ENCODE measurements at regions not wholly inside any gene's neighbourhood (a gene's known extent, or its start where the extent isn't known, plus 50 kb on each side); places are given as distances from the start of the nearest gene placed in this dataset.

DNA sequence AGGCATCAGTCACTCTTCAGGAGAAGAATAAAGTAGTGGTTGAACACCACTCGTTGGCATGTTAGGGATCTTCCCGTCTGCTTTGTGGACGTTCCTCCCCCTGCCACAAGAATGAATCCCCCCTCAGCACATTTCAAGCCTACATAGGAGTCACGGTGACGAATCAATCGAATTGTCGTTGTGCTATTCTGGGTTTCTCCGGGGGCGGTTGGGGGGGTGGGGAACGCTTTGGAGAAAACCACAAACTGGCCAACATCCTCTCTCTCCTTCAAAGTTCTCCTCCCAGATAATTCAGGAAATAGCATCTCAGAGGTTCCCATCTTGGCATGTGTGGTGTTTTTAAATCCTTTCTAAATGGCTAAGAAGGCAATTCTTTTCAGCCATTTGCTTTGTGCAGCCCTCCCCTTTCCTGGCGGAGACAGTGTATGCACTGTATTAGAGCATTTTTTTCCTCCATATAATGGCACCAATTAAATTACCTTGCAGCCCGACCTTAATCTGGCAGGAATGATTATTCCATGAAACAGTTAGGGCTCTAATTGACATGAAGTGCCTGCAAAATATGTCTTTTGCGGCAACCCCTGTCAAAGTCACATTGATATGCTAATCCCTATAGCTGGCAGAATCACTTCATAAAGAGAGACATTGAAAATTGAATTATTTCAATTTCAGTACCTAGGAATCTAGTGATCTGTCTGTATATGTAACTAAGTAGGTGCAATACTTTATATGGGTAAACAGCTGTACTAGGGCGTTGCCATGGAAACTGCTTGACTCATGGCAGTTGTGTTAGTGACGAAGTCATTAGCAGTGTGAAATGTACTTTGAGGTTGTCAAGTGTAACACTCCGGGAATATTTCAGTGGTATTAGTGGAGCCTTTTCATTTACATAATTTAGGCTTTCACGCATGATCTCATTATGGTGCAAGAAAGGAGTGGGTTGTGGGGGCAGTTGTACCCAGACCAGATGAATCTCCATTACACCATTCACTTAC lies 323.4 kb upstream of the SLC14A2 start:
- H3K27ac ChIP-seq = no peak overlapping the region
- DNase-seq = no peak
- H3K9me3 ChIP-seq (ENCODE audit: severe bottlenecking) = no peaks in the 10 kb centered on the region
- H3K27me3 ChIP-seq (ENCODE audit: insufficient read depth, low read depth, severe bottlenecking) = peaks cover 90% of the 10 kb centered on the region
- TF ChIP-seq, protein P1, sequence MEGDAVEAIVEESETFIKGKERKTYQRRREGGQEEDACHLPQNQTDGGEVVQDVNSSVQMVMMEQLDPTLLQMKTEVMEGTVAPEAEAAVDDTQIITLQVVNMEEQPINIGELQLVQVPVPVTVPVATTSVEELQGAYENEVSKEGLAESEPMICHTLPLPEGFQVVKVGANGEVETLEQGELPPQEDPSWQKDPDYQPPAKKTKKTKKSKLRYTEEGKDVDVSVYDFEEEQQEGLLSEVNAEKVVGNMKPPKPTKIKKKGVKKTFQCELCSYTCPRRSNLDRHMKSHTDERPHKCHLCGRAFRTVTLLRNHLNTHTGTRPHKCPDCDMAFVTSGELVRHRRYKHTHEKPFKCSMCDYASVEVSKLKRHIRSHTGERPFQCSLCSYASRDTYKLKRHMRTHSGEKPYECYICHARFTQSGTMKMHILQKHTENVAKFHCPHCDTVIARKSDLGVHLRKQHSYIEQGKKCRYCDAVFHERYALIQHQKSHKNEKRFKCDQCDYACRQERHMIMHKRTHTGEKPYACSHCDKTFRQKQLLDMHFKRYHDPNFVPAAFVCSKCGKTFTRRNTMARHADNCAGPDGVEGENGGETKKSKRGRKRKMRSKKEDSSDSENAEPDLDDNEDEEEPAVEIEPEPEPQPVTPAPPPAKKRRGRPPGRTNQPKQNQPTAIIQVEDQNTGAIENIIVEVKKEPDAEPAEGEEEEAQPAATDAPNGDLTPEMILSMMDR (IDR thresholded peaks at IDR 0.05; ENCODE audit: low read depth, low read length) = no peak
- no peaks in the 10 kb centered on the region for H3K36me3 ChIP-seq
- H3K4me3 ChIP-seq (ENCODE audit: low read depth, low read length) = no peak overlapping the region

DNA sequence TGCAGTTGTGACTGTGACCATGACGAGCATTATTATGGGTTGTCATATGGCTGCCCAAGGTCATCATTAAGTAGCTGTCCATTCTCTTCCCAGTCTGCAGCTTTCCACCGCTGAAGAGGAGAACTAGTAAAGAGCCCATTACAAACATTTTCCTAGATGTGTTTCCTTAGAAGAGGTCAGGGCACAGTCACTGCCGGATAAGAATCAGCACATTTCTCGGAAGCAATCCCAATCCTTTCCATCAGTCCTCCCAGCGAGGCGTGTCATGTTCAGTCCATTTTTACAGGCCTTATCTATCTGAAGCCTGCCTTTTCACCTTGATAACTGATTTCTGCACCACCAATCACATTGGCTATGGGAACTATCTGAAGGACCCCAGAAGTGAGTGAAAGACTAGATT lies 319.9 kb upstream of the SLC14A2 start:
- TF ChIP-seq, protein P1 (IDR thresholded peaks at IDR 0.05; ENCODE audit: low read depth, low read length) = no peak
- Histone ChIP-seq H3K27me3 (ENCODE audit: insufficient read depth, low read depth, severe bottlenecking) (peaks cover 95% of the 10 kb centered on the region), H3K4me3 (ENCODE audit: low read depth, low read length) (no peak overlapping the region), H3K27ac (no peak overlapping the region), H3K9me3 (ENCODE audit: severe bottlenecking) (no peaks in the 10 kb centered on the region), H3K36me3 (no peaks in the 10 kb centered on the region)
- DNase-seq = no peak

DNA sequence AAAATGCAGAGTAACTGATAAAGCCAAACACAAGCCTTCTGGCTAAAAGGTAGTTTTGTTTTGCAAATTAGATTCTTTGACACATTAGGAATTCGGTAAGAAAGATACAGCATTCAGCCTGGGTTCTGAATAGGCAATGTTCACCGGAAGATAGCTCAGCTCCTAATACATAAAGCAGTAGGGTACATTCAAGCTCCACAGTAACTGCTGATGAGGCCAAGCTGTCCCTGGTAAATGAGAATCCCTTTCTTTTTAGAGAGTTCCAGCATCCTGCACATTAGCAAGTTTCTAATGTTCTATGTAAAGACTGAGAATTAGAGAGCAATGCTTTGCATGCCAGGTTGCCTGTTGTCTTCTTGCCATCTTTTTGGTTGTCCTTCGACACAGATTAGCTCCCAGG lies 316.3 kb upstream of the SLC14A2 start:
- TF ChIP-seq, protein P1 (IDR thresholded peaks at IDR 0.05; ENCODE audit: low read depth, low read length) = no peak
- Histone ChIP-seq H3K4me3 (ENCODE audit: low read depth, low read length) (no peak overlapping the region), H3K27me3 (ENCODE audit: insufficient read depth, low read depth, severe bottlenecking) (peaks cover 92% of the 10 kb centered on the region), H3K9me3 (ENCODE audit: severe bottlenecking) (no peaks in the 10 kb centered on the region), H3K36me3 (no peaks in the 10 kb centered on the region), H3K27ac (no peak overlapping the region)
- DNase-seq = no peak

DNA sequence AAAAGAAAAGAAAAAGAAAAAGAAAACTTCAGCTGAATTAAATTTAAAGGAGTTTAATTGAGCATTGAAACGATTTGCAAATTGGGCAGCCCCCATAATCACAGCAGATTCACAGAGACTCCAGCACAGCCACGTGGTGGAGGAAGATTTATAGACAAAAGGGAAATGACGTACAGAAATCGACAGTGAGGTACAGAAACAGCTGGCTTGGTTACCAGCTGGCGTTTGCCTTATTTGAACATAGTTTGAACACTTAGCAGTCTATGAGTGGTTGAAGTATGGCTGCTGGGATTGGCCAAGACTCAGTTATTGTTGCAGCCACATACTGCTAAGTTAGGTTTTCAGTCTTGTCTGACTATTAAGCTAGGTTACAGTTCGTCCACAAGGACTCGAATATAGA lies 312.2 kb upstream of the SLC14A2 start:
- no peak for DNase-seq
- Histone ChIP-seq H3K36me3 (no peaks in the 10 kb centered on the region), H3K4me3 (ENCODE audit: low read depth, low read length) (no peak overlapping the region), H3K27me3 (ENCODE audit: insufficient read depth, low read depth, severe bottlenecking) (peaks cover 94% of the 10 kb centered on the region), H3K27ac (no peak overlapping the region), H3K9me3 (ENCODE audit: severe bottlenecking) (no peaks in the 10 kb centered on the region)
- TF ChIP-seq, protein P1 (IDR thresholded peaks at IDR 0.05; ENCODE audit: low read depth, low read length) = no peak

DNA sequence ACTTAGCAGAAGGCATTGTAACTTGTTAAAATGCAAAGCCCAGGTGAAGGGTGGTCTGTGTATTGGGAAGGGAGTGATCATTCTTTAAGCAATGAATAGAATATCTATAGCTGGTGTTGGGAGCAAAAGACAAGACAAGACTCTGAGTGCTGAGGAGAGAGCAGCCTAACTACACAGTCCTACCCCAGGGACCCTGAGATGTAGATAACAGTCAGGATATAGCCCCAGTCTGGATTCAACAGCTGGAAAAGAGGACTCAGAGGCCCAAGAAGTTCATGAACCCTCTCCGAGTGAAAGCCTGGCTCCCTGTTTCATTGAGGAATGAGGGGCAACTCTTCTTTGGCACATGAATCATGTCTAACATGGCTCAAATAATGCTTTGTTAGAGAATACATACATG lies 310.7 kb upstream of the SLC14A2 start:
- Histone ChIP-seq H3K4me3 (ENCODE audit: low read depth, low read length) (no peak overlapping the region), H3K36me3 (no peaks in the 10 kb centered on the region), H3K27me3 (ENCODE audit: insufficient read depth, low read depth, severe bottlenecking) (peaks cover 94% of the 10 kb centered on the region), H3K27ac (no peak overlapping the region), H3K9me3 (ENCODE audit: severe bottlenecking) (no peaks in the 10 kb centered on the region)
- TF ChIP-seq, protein P1 (IDR thresholded peaks at IDR 0.05; ENCODE audit: low read depth, low read length) = no peak
- DNase-seq = no peak

Measured in WERI-Rb-1 (cell line).